Posterior cingulate gyrus (tissue), 11 donors: ENCODE measurements at regions not wholly inside any gene's neighbourhood (a gene's known extent, or its start where the extent isn't known, plus 50 kb on each side); places are given as distances from the start of the nearest gene placed in this dataset.
A peak's percentile ranks its signal among the peaks of the same experiment; 100 is the strongest.
"Not testable (repeated sequence)": the region's sequence is repeated elsewhere in the genome, so short reads cannot be mapped to it uniquely, and the experiment has no call there.

Experiments used
- DNase-seq, 10 donors: peaks; one replicate each; pipeline versions ENCODE4 v3.0.0 to v3.0.0-alpha.2; 2020 to 2021; ENCODE audit warnings: mixed read lengths in 3 of 10
- intact Hi-C: fragments of 100-400 bp; cut with DNase I; formaldehyde crosslinking; loops from one replicate; pipeline ENCODE4 v1.15.1; 2023

DNA sequence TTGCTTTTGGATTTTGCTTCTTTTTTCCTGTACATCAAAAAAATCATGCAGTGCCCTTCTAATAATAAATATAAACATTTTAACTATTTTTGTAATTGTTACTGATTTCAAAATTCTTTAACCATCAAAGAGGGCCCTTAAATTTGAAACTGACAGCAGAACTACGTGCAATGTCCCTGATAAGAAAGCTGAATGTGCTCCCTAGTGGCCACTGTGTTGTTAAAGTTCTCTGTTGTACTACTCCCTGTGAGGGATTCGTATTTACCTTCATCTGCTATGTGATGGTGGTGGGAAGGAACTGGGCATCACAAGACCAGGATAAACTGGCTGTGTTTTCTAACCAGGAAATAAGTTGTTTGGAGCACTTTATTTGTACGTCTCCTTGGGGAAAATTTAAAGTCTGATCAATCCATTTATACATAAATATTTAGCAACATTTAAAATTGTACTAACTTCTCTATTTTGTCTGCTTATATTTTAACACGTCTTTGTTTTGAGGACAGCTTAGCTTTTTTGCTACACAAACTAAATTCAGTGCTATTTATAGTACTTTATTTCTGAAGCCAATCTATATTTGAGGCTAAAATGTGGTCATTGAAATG, 322.4 kb downstream of the HGF start:
- DNase-seq: no peak
- intact Hi-C loops: no loop called here

GRCh38 chr7:81446212-81446611, 323.6 kb downstream of the HGF start:
- intact Hi-C loops: no loop called here

GRCh38 chr7:81445462-81445861, 324.4 kb downstream of the HGF start:
- intact Hi-C loops: no loop called here
- no peak for DNase-seq

More at GRCh38 chr7:81446212-81446611, 323.6 kb downstream of the HGF start:
- no peak for DNase-seq

DNA sequence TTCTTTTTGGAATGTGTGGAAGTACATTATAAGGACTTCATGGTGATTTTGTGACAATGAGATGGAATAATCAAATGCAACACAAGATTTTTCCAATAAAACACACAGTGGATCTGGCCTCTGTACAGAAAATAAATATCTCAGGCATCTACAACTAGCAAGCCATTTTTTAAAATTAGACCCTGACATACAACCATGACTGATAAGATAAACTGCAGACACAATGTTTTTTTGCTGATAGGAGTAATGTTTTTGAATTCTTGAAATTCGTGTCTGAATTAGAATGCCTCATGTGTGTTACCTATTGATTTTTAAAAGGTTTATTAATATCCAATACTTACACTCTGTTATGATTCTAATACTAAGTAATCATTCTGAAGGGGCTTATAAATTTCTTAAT, 328.1 kb downstream of the HGF start:
- intact Hi-C loops: no loop called here
- DNase-seq: no peak

GRCh38 chr7:81439591-81439990, 330.3 kb downstream of the HGF start:
- DNase-seq: no peak
- intact Hi-C loops: no loop called here

DNA sequence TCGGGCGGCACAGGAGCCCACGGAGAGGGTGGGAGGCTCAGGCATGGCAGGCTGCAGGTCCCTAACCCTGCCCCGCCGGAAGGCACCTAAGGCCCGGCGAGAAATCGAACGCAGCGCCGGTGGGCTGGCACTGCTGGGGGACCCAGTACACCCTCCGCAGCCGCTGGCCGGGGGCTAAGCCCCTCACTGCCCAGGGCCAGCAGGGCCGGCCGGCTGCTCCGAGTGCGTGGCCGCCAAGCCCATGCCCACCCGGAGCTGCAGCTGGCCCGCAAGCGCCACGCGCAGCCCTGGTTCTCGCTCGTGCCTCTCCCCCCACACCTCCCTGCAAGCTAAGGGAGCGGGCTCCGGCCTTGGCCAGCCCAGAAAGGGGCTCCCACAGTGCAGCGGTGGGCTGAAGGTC, 332.7 kb downstream of the HGF start:
- peak in 1 of 10 donors; percentile 60 for DNase-seq
- intact Hi-C loops: not testable (repeated sequence)

- intact Hi-C loops: no loop called here
- DNase-seq: no peak
Measured at GRCh38 chr7:81433692-81434331, 336.0 kb downstream of the HGF start.

- DNase-seq: no peak
- intact Hi-C loops: no loop called here
Measured at GRCh38 chr7:81433206-81433605, 336.6 kb downstream of the HGF start.

DNA sequence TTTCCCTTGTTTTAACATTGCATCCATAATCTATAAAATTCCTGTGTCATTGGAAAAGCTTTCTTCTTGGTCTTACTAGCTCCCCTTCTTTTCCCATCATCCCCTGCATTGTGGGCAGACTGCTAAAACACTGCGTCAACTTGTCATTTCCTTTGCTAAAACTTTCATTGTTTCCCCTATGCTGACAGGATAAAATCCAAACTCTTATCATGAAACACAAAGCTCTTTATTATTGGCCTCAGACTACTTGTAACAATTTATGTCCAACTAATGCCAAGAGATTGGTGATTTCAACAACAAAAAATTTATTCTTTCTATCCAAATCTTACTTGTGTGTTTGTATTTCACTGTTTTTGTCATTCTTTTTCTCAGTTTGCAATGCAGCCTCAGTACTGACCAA, 339.1 kb downstream of the HGF start:
- no peak for DNase-seq
- intact Hi-C loops: no loop called here

DNA sequence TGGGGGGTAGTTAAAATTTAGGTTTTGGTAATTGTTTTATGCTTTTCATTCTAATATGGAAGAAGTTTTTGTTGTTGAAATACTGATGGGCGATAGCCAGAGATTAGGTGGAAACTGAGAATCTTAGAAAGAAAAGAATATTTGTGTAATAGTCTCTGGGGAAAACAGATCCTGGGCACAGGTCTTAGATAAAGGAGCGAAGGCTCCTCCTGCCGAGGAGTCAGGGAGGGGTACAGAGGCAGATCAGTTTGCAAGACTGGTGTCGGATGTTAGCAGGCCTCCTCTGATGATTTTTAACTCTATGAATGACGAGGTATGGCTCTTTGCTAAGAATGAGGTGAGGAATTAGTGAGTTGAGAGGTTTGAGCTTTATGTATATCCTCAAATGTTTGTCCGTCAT, 339.7 kb downstream of the HGF start:
- intact Hi-C loops: no loop called here
- no peak for DNase-seq

DNA sequence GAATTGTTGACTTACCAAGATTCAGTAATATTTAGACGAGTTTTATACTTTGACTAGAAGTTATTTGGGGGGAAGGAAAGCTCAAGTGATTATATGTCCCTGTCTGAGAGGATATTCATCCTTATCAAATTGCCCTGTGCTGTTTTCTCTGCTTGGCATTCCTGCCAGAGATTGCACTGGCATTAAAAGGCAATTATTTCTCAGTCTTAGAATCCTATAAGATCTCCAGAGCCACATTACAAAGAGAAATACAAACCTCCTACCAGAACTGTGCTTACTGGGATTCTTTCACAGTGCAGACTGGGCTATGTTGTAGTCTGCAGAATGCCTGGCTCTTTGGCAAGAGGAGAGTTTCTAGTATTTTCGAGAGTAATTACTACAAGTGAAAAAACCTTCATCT, 342.4 kb downstream of the HGF start:
- intact Hi-C loops: no loop called here
- DNase-seq: no peak

GRCh38 chr7:81420526-81421226, 349.2 kb downstream of the HGF start:
- DNase-seq: no peak
- intact Hi-C loops: no loop called here

- intact Hi-C loops: no loop called here
- DNase-seq: no peak
Measured at GRCh38 chr7:81419731-81420130, 350.1 kb downstream of the HGF start.

DNA sequence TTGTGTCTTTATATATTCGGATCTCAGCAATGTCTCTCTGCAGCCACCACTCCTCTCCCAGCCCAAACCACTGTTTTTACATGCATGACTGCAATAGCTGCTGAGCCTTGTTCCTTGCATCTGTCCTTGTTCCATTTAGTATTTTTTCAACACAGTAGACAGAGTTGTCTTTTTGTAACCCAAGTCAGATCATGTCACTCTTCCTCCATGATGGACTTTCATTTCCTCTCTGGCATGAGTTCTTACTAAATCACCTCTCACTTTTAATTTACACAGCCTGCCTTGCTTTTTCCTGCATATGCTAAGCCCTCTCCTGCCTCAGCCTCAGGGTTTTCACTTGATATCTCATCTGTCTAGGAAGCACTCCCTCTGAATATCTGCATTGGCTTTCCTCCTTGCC, 353.2 kb downstream of the HGF start:
- intact Hi-C loops: no loop called here
- no peak for DNase-seq

- no peak for DNase-seq
- intact Hi-C loops: no loop called here
Measured at GRCh38 chr7:81415181-81415580, 354.7 kb downstream of the HGF start.

DNA sequence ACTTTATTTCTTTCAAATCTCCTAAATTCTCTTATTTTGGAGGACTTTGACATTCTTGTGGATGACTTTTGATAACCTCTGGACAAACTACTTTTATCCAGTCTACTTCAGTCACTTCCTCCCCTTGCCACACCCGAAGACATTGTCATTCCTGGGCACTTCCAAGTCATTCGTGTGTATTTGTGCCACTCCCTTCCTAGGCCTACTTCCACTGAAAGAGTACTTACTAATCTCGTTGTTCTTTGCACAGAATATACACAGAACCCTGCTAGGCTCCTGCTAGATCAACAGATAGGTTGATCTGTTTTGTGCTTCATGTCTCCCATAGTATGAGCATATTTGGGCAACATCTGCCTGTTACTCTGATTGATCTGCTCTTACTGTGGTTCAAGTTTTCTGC, 355.4 kb downstream of the HGF start:
- intact Hi-C loops: no loop called here
- no peak for DNase-seq

DNA sequence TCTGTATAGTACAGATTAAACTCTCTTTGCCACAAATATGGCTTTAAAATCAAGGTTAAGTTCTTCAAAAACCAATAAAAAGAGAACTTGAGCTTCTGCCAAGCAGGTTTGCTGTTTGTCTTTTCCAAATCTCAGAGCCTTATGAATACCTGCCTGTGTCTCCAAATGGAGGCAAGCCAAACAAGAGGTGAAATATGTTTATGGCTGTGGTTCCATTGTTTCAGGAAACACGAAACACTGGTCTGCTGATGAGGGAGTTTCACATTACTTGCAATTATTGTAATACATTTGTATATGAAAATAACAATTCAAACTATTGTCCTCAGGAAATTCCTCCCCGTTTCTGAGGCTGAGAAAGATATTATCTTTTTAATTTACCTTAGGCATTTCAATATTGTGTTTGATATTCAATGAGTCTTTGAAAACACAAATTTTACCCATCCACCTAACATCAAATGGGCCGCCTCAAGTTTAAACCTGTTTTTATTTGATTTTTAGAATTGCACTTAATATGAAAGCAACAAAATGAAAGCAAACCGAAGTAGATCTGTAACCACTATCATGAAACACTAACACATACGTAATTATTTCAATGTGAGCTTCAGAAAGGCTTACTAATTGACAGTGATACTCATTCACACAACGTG, 359.3 kb downstream of the HGF start:
- DNase-seq: no peak
- intact Hi-C loops: no loop called here

DNA sequence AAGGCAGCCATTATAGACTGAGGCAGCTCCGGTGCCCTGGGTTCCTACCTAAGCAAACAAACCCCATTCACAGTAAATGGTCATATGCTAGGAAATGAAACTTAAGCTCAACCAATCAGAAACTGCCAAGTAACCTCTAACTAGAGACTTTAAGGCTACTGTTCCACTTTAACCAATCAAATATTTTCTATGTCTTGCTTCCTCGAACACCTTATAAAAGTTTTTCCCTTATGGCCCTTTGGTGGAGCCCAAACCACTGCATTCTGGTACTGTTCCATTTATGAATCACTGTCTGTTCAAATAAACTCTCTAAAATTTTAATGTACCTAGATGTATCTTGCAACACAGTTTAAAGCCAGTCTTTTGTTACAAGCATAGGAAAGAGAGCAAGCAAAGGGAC, 361.1 kb downstream of the HGF start:
- no peak for DNase-seq
- intact Hi-C loops: no loop called here

- intact Hi-C loops: no loop called here
- DNase-seq: no peak
Measured at GRCh38 chr7:81407094-81407493, 362.8 kb downstream of the HGF start.

GRCh38 chr7:81404669-81405068, 365.2 kb downstream of the HGF start:
- intact Hi-C loops: no loop called here

DNA sequence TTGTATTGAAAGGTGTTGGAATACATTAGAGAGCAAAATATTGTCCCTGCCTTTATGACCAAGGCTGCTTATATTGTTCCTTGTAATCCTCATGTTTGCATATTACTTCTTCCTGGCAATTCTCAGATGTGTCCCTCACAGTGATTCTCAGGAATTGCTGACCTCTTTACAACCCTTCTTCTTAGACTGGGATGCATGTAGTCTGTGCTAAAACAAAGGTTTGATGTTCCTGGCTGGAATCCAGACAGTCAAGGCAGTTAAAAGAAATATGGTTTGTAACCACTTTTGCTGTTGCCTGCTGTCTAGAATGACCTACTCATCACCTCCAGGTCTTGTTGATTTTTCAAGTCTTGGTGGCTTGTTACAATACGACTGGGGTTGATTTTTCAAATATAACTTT, 367.6 kb downstream of the HGF start:
- DNase-seq: no peak
- intact Hi-C loops: no loop called here

More at GRCh38 chr7:81404669-81405068, 365.2 kb downstream of the HGF start:
- no peak for DNase-seq

GRCh38 chr7:81399471-81399870, 370.4 kb downstream of the HGF start:
- DNase-seq: no peak
- intact Hi-C loops: no loop called here
